NCI-H226 (cell line): ENCODE measurements at regions not wholly inside any gene's neighbourhood (a gene's known extent, or its start where the extent isn't known, plus 50 kb on each side); places are given as distances from the start of the nearest gene placed in this dataset.
A peak's percentile ranks its signal among the peaks of the same experiment; 100 is the strongest.
"Not testable (repeated sequence)": the region's sequence is repeated elsewhere in the genome, so short reads cannot be mapped to it uniquely, and the experiment has no call there.

Experiments
- DNase-seq: peaks from one replicate; pipeline ENCODE4 v3.0.0-alpha.2; 2015

DNA sequence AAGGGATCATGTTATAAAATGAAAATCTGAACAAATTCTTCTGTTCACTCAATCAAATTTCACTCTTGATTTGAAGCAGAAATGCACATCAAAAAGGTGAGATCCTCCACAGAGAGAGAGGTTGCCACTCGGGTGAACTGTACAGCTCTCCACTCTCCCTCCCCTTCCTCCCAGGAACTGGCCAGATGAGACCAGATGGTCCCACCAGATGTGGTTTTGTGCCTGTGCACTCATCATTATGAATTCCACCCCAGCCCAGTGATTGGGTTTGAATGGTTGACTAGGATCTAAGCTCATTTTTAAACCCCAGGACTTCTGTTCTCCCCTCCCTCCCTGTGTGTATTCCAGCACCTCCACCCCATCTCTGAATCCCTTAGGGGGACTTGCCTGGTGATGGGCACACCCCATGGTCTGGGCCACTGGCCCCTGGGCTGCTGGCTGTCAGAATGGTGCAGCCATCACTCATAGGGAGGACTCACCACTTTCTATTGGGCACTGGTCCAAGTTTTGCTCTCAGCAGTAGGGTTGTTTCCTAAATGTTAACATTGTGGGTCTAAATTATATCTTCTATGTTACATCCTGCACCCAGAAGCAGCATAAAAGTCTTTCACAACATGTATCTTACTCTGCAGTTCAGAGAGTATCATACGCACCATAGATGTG is 393.1 kb downstream of the TNS3 start:
- no peak for DNase-seq

DNA sequence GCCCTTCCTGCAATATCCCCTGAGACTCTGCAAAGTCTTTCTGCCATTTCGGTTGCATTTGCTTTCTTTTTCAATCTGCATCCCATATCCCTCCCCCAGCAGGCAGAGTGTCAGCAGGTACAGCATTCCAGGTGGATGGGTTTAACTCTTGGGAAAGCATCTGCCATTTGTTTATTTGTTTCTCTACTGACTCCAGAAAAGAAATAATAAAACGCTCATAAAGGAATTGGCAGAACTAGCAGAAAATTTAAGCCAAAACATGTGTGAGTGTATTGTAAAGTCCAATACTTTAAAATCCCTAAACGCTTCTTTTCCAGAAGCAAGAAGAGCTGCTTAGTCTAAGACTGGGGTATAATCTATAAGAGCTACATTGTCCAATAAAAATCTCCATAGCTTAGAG is 393.8 kb downstream of the TNS3 start:
- no peak for DNase-seq

DNA sequence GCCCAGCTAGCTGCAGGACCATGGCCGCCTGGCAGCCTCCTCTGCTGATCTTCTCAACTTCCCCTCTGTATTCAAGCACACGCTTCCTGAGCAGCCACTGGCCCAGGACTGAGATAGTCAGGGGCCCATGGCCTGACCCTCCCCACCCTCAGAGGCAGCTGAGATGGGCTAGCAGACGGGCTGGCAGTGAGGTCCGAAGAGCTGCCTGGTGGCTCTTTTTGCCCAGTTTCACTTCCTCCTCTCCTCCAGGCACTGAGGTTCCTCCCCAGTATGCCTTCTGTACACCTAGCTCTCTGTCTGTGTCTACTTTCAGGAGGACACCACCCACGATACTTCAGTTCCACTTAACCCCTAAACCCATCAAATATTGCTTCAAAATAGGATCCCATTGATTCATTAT is 395.6 kb downstream of the TNS3 start:
- DNase-seq: no peak

GRCh38 chr7:47185839-47186238 is 396.1 kb downstream of the TNS3 start:
- DNase-seq: no peak

DNA sequence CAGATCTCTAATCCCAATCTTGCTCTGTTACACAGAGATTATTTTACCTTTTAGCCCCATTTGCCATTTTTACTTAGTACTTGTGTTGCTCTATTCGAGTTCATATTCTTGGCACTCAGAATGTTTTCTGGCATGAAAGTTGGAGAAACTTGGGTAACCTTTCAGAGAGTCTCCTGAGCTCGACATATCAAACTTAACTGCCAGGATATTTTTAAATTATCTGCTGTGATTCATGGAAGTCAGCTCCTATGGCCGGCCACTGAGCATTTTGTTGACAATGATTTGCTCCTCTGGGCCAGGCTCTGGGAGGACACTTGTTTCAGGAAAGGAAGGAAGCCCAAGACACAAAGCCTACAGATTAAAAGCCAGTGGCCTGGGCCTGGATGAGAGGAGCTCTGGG is 396.7 kb downstream of the TNS3 start:
- DNase-seq: no peak

GRCh38 chr7:47183862-47184590 is 397.9 kb downstream of the TNS3 start:
- no peak for DNase-seq

GRCh38 chr7:47181746-47182361 is 400.1 kb downstream of the TNS3 start:
- no peak for DNase-seq

GRCh38 chr7:47180516-47180826 is 401.4 kb downstream of the TNS3 start:
- DNase-seq: no peak

- peak; percentile 6 for DNase-seq
These were observed 401.9 kb downstream of the TNS3 start for GRCh38 chr7:47179812-47180515.

- DNase-seq: not testable (repeated sequence)
These were observed 409.0 kb downstream of the TNS3 start for GRCh38 chr7:47172602-47173539.

DNA sequence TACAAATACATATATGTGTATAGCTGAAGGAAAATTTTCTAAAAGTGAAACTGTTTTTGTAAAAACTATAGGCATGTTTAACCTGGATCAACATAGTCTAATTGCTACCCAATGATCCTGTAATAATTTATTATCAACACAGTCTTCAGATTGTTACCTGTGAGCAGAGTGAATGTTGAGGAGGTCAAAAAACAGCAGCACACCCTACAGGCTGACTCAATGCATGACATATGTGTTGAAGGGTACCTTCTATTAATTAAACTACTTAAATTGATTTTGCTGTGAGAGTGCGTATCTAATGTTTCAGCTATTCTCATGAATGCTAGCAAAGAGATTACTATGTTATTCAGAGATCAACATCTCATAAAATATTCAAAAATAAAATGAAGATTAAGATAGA is 411.4 kb downstream of the TNS3 start:
- no peak for DNase-seq

GRCh38 chr7:47154791-47155190 is 427.1 kb downstream of the TNS3 start:
- no peak for DNase-seq

- no peak for DNase-seq
These were observed 428.3 kb downstream of the TNS3 start for GRCh38 chr7:47153576-47153975.

DNA sequence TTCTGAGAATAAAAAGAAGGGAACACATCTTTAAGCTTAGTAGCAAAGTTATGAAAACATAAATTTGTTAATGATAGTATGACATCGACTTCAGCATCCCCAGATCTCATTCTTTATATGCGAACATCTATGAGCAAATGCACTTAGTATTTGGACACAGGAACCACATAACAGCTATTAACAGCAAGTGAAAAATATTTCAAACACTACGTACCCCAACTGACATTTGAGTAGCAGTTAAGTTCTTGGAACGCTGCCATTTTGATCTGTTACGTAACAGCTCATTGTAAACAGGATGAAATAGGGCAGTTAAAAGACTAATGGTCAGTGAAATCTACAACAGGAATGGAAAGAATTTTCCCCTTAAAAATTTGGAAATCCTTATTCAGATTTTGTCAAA is 428.9 kb downstream of the TNS3 start:
- DNase-seq: peak; percentile 93

DNA sequence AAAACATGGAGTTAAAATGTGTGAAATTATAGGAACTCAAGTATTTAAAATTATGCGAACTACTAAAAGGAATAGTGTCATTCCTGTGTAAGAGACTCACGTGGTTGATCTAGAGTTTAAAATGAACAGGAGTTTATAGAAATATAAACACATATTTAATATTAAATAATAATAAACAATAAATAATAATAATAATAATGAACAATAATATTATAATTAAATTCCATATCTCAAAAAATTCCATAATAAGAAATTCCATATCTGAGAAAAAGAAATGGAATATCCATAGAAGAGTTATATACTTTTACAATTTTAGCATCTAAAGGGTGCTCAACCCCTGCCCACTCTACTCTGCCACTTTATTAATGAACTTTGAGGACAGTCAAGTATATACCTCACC is 429.6 kb downstream of the TNS3 start:
- DNase-seq: no peak

- DNase-seq: no peak
These were observed 431.2 kb downstream of the TNS3 start for GRCh38 chr7:47150497-47151260.

DNA sequence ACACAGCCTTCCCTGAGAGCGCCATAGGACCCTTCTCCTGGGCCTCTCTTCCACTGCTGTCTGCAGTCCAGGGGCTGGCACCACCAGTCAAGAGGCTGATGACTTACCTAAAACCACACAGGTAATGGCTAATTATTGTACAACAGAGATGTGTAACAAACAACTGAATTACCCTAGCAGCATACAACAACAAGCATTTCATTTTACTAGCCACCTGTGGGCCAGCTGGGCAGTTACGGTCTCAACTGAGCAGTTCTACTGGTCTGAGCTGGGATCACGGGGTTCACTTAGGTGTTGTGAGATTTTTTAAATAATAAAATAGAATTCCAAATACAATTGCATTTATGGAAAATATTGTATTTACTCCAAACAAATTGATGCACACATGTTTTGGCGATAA is 431.9 kb downstream of the TNS3 start:
- no peak for DNase-seq

DNA sequence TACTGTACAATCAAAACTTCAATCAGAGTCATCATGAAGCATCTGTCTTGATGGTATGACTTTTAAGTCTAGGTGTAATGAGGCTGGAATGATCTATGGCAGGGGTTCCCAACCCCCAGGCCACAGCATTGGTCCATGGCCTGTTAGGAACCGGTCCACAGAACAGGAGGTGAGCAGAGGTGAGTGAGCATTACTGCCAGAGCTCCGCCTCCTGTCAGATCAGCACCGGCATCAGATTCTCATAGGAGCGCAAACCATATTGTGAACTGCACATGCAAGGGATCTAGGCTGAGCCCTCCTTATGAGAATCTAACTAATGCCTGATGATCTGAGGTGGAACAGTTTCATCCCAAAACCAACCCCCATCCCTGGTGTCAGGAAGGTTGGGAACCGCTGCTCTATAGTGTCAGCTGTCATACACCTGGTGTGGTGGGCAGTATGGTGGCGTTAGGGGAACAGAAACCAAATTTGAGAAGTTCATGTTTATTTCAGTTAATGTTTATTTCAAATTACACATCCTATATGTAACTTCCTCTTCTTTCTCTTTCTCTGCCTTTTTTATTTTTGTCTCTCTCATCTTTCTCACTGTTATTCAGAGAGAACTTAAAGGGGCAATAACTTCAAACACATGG is 432.6 kb downstream of the TNS3 start:
- no peak for DNase-seq

DNA sequence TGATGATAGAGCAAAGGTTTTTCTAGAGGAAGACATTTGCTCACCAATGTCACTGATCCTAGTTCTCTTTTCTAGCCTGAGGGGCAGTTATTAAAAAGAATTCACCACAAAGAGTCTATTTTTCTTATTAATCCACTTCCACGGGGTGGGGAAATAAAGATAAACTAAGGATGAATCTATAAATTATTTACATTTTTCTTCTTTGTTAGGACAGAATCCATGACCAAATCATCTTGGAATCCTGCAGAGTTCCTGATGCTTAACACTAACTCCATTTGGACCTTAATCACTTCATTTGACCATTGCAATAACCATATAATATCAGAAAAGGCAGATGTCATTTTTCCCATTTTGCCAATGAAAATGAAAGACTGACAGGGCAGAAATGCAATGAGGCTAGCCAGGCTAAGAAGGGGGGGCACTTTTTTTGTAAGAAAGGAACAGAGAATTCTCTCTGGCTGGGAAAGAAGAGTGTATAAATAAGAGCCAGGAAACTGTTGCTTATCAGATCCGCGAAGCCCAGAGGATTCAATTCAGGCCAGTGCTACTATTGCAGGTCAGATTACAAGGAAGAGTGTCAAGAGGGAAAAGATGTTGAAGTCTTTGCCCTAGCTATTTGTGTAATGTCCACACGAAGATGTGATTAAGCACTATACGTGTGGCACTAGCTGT is 433.2 kb downstream of the TNS3 start:
- no peak for DNase-seq

DNA sequence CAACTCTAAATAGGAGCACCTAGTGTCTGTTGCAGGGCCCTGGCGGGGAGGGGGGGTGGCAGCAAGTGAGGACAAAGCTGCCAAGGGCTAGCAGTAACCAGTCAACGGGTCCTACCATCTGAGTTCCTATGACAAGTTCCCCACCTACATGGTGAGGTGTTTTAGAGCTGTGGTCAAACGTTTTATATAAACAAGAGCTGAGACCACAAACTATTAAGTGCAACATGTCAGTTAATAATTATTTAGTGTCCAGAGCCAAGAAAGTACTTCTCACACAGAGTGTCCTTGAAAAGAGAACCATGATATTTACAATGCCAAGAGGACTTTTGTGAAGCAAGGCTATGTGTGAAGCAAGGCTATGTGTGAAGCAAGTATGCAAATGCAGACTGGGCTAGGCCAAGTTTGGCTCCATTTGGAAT is 434.7 kb downstream of the TNS3 start:
- no peak for DNase-seq

DNA sequence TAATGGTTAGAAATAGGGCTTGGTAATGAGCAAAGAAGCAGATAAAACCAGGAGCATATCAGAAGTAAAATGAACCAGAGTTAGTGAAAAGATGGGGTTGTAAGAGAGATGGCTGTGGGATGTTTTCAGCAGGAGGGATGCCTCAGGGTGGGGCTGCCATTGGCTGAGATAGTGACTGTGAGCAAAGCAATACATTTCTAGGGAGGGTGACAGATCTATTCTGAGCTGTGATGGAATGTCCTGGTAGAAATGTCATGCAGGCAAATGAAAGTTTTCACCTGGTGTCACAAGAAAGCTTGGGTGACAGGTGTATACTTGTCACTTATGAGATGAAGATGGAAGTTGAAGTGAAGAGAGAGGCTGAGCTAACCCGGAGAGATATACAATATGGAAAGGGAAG is 435.9 kb downstream of the TNS3 start:
- no peak for DNase-seq
